ENCODE measurements at regions not wholly inside any gene's neighbourhood (a gene's known extent, or its start where the extent isn't known, plus 50 kb on each side); places are given as distances from the start of the nearest gene placed in this dataset.
"Not testable (repeated sequence)": the region's sequence is repeated elsewhere in the genome, so short reads cannot be mapped to it uniquely, and the experiment has no call there.

DNA sequence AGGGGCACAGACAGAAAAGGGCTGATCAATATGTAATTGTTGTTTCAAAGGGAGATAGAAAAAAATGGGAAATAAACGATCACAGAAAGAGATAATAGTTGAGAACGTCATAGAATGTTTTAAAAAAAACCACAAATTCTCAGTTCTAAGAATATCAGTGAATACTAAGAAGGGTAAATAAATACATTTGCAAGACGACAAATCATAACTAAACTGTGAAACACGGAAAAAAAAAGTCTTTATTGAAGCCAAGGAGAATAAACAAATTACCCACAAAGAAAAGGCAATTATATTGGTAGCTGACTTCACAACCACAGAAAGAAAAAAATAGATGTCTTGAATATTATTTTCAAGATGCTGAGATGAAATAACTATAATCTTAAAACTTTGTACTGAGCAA, 305.2 kb upstream of the STEAP1 start:
- DNase-seq (ENCODE audit: low spot score): no peak
- TF ChIP-seq, protein P1, sequence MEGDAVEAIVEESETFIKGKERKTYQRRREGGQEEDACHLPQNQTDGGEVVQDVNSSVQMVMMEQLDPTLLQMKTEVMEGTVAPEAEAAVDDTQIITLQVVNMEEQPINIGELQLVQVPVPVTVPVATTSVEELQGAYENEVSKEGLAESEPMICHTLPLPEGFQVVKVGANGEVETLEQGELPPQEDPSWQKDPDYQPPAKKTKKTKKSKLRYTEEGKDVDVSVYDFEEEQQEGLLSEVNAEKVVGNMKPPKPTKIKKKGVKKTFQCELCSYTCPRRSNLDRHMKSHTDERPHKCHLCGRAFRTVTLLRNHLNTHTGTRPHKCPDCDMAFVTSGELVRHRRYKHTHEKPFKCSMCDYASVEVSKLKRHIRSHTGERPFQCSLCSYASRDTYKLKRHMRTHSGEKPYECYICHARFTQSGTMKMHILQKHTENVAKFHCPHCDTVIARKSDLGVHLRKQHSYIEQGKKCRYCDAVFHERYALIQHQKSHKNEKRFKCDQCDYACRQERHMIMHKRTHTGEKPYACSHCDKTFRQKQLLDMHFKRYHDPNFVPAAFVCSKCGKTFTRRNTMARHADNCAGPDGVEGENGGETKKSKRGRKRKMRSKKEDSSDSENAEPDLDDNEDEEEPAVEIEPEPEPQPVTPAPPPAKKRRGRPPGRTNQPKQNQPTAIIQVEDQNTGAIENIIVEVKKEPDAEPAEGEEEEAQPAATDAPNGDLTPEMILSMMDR (IDR thresholded peaks at IDR 0.05; ENCODE audit: extremely low read depth, missing control alignments): no peak

DNA sequence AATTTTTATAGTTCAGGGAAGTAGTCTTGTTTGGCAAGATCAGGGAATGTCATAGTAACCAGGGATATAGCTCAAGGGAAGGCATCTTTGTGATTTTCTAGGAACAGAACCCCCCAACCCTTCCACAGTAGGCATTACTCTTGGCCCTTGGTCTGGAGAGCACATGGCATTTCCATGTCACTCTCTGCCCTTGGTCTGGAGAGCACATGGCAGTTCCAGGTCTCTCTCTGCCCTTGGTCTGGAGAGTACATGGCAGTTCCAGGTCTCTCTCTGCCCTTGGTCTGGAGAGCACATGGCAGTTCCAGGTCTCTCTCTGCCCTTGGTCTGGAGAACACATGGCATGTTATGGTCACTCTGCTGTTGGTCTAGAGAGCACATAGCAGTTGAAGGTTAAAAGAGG, 297.2 kb upstream of the STEAP1 start:
- DNase-seq (ENCODE audit: low spot score): not testable (repeated sequence)

DNA sequence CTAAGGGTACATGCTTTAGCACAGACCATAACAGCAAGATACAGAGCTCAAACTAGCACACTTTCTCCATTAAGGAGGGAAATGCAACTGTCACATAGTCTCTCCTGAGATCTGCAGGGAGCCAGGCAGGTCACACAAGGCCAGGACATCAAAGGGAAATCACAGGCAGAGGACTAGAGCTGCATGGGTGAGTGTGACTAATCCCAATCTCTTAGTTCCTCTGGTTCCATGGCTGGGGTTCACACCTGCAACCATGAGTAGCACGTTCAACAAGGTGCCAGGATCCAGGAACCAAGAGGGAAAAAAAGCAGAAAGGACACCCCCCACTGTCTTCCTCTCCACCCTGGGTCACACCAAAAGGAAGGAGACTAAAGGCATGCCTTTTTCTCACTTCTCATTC, 296.5 kb upstream of the STEAP1 start:
- TF ChIP-seq, protein P1 (IDR thresholded peaks at IDR 0.05; ENCODE audit: extremely low read depth, missing control alignments): no peak
- DNase-seq (ENCODE audit: low spot score): no peak

DNA sequence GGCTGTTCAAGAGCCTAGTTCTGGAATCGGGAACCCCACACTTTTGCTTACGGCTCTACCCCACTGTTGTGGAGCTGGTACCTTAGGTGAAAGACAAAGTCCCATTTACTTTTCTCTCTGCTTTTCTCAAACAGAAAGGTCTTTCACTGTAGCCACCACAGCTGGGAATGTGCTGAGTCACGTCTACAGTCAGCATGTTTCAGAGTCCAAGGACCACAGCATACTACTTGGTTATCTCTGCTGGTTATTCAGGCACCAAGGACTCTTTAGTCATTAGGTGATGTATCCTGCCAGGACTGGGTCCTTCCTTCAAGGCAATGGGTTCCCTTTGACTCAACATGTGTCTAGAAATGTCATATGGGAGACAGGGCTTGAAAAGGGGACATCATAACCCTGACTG, 266.8 kb upstream of the STEAP1 start:
- TF ChIP-seq, protein P1 (IDR thresholded peaks at IDR 0.05; ENCODE audit: extremely low read depth, missing control alignments): no peak
- DNase-seq (ENCODE audit: low spot score): no peak

DNA sequence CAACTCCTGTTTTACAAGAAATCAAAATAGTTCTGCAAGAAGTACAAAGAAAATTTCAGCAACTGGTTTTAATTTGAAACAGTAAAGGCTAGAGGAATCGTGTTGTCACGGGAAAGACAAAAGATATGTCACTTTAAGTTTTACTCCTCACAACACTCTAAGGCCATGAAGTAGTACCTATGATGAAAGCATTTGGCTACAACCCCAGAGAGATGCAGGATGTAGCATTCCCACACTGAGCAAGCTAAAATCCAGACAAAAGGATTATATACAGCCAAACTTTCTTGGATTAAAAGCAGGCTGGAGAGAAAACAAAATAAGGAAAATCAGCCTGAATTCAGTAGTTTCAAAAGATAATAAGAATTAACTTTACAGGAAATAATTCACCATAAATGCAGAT, 245.5 kb upstream of the STEAP1 start:
- TF ChIP-seq, protein P1 (IDR thresholded peaks at IDR 0.05; ENCODE audit: extremely low read depth, missing control alignments): no peak
- no peak for DNase-seq (ENCODE audit: low spot score)

DNA sequence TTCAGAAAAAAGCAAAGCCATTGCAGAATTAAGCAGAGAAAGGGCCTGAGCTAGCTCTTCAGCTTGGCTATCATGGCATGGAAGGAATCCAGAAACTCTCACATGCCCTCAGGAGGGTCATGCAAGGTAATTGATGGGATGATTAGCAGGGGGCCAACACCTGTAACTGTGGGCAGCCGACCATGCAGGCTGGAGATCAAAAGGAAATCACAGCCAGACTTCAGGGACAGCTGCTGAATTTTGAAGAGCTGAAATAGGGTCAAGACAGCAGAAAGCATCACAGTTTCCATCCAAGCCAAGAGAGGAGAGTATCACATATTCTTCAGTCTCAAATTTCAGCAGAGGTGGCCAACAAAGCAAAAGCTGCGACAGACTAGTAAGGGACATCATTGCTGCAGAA, 239.6 kb upstream of the STEAP1 start:
- DNase-seq (ENCODE audit: low spot score): no peak

DNA sequence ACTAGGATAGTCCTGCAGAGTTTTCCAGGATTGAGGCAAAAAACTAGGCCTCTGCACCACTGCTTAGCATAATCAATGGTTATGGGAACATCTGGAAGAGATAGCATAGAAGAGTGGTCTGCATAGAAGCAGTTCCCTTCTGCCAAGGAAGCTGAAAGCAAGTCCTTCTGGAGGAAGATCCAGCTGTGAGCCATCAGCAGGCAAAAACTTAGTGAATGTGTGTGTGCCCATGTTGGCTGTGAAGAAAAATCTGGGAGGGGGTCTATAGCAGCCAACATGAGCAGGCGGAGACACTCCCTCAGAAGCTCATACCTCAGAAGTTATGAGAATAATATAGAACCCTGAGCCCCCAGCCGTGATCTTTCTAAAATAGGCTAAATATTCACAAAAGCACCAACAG, 228.1 kb upstream of the STEAP1 start:
- no peak for DNase-seq (ENCODE audit: low spot score)
- TF ChIP-seq, protein P1 (IDR thresholded peaks at IDR 0.05; ENCODE audit: extremely low read depth, missing control alignments): no peak

More for the DNA sequence above, 239.6 kb upstream of the STEAP1 start:
- TF ChIP-seq, protein P1 (IDR thresholded peaks at IDR 0.05; ENCODE audit: extremely low read depth, missing control alignments): no peak

DNA sequence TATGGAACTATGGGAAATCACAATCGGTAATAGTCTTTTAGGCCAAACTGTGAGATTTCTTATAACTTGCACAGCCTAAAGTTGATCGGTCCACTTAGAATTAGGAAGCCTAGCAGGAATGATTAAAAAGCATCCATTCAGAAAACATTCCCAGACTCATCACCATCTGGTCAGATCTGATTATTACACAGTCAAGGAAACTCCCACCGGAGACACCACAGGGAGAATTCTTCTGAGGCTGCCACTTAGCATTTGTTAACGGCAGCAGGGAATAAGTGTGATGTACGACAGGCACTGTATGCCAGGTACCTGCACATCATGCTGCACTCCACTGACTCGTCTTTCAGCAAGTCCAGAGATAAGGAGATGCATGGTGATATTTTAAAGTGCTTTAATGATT, 227.6 kb upstream of the STEAP1 start:
- DNase-seq (ENCODE audit: low spot score): no peak
- TF ChIP-seq, protein P1 (IDR thresholded peaks at IDR 0.05; ENCODE audit: extremely low read depth, missing control alignments): no peak

Measured in GM20000 (cell line).